Ishikawa (cell line): ENCODE measurements at regions not wholly inside any gene's neighbourhood (a gene's known extent, or its start where the extent isn't known, plus 50 kb on each side); places are given as distances from the start of the nearest gene placed in this dataset.

Experiments
- EP300 ChIP-seq: IDR thresholded peaks from 2 replicates; pipeline ENCODE4 v1.6.1; 2012; ENCODE audit warnings: borderline replicate concordance
- TCF12 ChIP-seq: IDR thresholded peaks from 2 replicates; pipeline ENCODE4 v1.6.1; 2012; ENCODE audit warnings: low read depth
- YY1 ChIP-seq: IDR thresholded peaks from 2 replicates; pipeline ENCODE4 v1.6.1; 2012; ENCODE audit warnings: low read depth
- TF ChIP-seq, protein P1 (sequence below): IDR thresholded peaks from 2 replicates; pipeline ENCODE4 v1.6.1; 2012; ENCODE audit warnings: low read depth, mild to moderate bottlenecking

DNA sequence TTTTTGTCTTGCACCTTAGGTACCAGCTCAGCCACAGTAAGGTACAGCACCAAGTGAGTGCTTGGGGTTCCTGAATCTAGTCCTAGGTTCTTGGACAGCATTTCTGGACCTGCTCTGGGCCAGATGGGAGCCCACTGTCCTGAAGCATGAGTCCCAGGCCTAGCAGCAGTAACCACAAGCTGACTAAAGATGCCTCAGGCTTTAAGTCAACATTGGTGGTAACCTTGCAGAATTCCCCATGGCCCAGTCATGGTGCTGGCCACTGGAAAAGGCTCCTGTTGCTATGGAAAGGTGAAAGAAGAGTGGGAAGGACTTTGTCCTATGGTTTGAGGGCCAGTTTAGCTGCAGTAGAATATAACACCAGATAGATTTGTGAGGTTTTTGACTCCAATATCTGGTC, 86.9 kb upstream of the CLEC14A start:
- TF ChIP-seq YY1, result no peak
- TF ChIP-seq TCF12, result no peak
- TF ChIP-seq EP300, result no peak
- TF ChIP-seq, protein P1, sequence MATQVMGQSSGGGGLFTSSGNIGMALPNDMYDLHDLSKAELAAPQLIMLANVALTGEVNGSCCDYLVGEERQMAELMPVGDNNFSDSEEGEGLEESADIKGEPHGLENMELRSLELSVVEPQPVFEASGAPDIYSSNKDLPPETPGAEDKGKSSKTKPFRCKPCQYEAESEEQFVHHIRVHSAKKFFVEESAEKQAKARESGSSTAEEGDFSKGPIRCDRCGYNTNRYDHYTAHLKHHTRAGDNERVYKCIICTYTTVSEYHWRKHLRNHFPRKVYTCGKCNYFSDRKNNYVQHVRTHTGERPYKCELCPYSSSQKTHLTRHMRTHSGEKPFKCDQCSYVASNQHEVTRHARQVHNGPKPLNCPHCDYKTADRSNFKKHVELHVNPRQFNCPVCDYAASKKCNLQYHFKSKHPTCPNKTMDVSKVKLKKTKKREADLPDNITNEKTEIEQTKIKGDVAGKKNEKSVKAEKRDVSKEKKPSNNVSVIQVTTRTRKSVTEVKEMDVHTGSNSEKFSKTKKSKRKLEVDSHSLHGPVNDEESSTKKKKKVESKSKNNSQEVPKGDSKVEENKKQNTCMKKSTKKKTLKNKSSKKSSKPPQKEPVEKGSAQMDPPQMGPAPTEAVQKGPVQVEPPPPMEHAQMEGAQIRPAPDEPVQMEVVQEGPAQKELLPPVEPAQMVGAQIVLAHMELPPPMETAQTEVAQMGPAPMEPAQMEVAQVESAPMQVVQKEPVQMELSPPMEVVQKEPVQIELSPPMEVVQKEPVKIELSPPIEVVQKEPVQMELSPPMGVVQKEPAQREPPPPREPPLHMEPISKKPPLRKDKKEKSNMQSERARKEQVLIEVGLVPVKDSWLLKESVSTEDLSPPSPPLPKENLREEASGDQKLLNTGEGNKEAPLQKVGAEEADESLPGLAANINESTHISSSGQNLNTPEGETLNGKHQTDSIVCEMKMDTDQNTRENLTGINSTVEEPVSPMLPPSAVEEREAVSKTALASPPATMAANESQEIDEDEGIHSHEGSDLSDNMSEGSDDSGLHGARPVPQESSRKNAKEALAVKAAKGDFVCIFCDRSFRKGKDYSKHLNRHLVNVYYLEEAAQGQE, result no peak
